ENCODE measurements at regions not wholly inside any gene's neighbourhood (a gene's known extent, or its start where the extent isn't known, plus 50 kb on each side); places are given as distances from the start of the nearest gene placed in this dataset.
"Not testable (repeated sequence)": the region's sequence is repeated elsewhere in the genome, so short reads cannot be mapped to it uniquely, and the experiment has no call there.

DNA sequence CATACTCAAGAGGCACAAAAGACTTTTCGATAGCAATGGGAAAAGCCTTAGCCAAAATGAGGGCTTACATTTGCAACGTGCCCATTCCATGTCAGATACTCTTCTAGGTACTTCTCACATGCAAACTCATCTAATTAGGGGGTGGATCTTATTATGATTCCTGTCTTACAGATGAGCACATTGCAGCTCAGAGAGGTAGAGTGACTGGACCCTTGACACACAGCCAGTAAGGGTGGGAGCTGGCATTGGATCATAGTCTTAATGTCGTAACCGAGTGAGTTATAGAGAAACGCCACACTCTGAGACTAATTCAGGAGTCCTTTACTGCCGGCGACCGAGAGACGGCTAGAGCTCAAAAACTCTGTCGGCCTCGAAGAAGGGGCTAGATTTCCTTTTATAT, 78.8 kb upstream of the GRIN2A start:
- FAIRE-seq (no peak), DNase-seq (ENCODE audit: low read depth, low spot score) (no peak)
- H3K27me3 ChIP-seq (ENCODE audit: control insufficient read depth, extremely low read depth, insufficient read depth, low read length), result no peaks in the 10 kb centered on the region
- H3K4me3 ChIP-seq (ENCODE audit: control insufficient read depth in 2 of 3, extremely low read depth in 1 of 3, insufficient read depth in 2 of 3, low read depth in 1 of 3, low read length in 3 of 3), result no peak overlapping the region
- no peak overlapping the region for H2AFZ ChIP-seq (ENCODE audit: control insufficient read depth, low read length)
- H3K9ac ChIP-seq (ENCODE audit: control insufficient read depth, extremely low read depth, insufficient read depth, low read length), result no peak overlapping the region
- H4K20me1 ChIP-seq (ENCODE audit: control insufficient read depth, extremely low read depth, insufficient read depth, low read length), result no peaks in the 10 kb centered on the region
- no peaks in the 10 kb centered on the region for H3K9me1 ChIP-seq (ENCODE audit: control insufficient read depth, extremely low read depth, insufficient read depth, low read length)
- no peaks in the 10 kb centered on the region for H3K36me3 ChIP-seq (ENCODE audit: control insufficient read depth in 2 of 2, extremely low read depth in 1 of 2, insufficient read depth in 2 of 2, low read length in 2 of 2)
- H3K4me1 ChIP-seq (ENCODE audit: control insufficient read depth, extremely low read depth, insufficient read depth, low read length), result peaks cover 3% of the 10 kb centered on the region
- H3K79me2 ChIP-seq (ENCODE audit: control insufficient read depth, insufficient read depth, low read length), result no peaks in the 10 kb centered on the region
- no peak overlapping the region for H3K4me2 ChIP-seq (ENCODE audit: control insufficient read depth, extremely low read depth, insufficient read depth, low read depth, low read length)
- TF ChIP-seq, protein P1, sequence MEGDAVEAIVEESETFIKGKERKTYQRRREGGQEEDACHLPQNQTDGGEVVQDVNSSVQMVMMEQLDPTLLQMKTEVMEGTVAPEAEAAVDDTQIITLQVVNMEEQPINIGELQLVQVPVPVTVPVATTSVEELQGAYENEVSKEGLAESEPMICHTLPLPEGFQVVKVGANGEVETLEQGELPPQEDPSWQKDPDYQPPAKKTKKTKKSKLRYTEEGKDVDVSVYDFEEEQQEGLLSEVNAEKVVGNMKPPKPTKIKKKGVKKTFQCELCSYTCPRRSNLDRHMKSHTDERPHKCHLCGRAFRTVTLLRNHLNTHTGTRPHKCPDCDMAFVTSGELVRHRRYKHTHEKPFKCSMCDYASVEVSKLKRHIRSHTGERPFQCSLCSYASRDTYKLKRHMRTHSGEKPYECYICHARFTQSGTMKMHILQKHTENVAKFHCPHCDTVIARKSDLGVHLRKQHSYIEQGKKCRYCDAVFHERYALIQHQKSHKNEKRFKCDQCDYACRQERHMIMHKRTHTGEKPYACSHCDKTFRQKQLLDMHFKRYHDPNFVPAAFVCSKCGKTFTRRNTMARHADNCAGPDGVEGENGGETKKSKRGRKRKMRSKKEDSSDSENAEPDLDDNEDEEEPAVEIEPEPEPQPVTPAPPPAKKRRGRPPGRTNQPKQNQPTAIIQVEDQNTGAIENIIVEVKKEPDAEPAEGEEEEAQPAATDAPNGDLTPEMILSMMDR (optimal IDR thresholded peaks at IDR 0.05 in 1 of 3, IDR thresholded peaks at IDR 0.05 in 1 of 3, conservative IDR thresholded peaks at IDR 0.05 in 1 of 3; ENCODE audit: extremely low read depth in 1 of 3, insufficient read depth in 2 of 3, low read length in 3 of 3), result no peak
- no peak for TF ChIP-seq EZH2 (IDR thresholded peaks at IDR 0.05; ENCODE audit: low read length)
- H3K9me3 ChIP-seq (ENCODE audit: control insufficient read depth, low read depth, low read length), result no peaks in the 10 kb centered on the region
- dilution Hi-C loops (cut with MboI; ENCODE audit: extremely low pct_ligation_motif_present, low sequenced_read_pairs), result no loop called here
- no peak overlapping the region for H3K27ac ChIP-seq (ENCODE audit: control insufficient read depth, insufficient read depth, low read length)

DNA sequence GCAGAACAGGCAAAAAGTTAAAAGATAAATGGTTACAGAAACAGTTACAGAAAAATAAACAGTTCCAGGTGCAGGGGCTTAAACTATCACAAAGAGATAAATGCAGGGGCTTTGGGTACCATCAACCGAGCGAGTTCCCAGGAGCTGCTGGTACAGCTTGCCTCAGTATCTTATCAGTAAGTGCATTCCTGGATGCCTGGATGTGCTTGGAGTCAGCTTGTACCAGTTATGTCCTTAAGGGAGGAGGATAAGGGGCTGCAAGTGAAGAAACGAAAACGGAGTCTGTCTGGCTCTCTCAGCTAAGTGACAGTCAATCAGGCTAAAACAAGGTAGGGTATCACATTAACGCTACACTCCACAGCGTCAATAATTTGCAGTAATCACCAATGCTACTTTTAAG, 79.3 kb upstream of the GRIN2A start:
- H3K27me3 ChIP-seq (ENCODE audit: control insufficient read depth, extremely low read depth, insufficient read depth, low read length); H3K79me2 ChIP-seq (ENCODE audit: control insufficient read depth, insufficient read depth, low read length); H3K9ac ChIP-seq (ENCODE audit: control insufficient read depth, extremely low read depth, insufficient read depth, low read length); H4K20me1 ChIP-seq (ENCODE audit: control insufficient read depth, extremely low read depth, insufficient read depth, low read length); H3K4me3 ChIP-seq (ENCODE audit: control insufficient read depth in 2 of 3, extremely low read depth in 1 of 3, insufficient read depth in 2 of 3, low read depth in 1 of 3, low read length in 3 of 3); FAIRE-seq; H2AFZ ChIP-seq (ENCODE audit: control insufficient read depth, low read length); H3K4me1 ChIP-seq (ENCODE audit: control insufficient read depth, extremely low read depth, insufficient read depth, low read length); H3K4me2 ChIP-seq (ENCODE audit: control insufficient read depth, extremely low read depth, insufficient read depth, low read depth, low read length); H3K9me3 ChIP-seq (ENCODE audit: control insufficient read depth, low read depth, low read length); DNase-seq (ENCODE audit: low read depth, low spot score); H3K27ac ChIP-seq (ENCODE audit: control insufficient read depth, insufficient read depth, low read length); dilution Hi-C loops (cut with MboI; ENCODE audit: extremely low pct_ligation_motif_present, low sequenced_read_pairs); H3K9me1 ChIP-seq (ENCODE audit: control insufficient read depth, extremely low read depth, insufficient read depth, low read length); H3K36me3 ChIP-seq (ENCODE audit: control insufficient read depth in 2 of 2, extremely low read depth in 1 of 2, insufficient read depth in 2 of 2, low read length in 2 of 2): not testable (repeated sequence)

DNA sequence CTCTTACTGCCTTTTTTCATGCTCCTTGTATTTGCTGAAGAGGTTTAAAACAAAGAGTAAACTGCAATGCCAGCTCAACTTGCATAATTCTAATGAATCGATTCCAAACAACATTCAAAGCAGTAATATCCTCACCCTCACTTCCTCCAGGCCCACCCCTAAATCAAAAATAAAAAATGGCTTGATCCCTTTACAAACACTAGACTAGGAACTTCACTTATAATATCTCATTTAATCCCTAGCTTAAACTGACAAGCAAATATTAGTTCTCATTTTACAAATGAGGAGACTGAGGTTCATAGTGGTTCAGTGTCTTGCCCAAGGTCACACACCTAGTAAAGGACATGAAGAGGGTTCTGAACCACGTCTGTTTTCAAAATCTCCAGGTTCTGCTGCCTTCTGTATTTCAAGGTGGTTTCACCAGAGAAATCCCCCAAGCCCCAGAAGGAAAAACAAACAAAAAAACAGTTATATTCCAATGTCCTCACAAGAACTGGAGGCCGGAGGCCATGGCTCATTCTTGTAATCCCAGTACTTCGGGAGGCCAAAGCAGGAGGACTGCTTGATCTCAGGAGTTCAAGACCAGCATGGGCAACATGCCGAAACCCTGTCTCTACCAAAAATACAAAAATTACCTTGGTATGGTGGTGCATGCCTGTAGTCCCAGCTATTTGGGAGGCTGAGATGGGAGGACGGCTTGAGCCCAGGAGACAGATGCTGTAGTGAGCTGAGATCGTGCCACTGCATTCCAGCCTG, 80.3 kb upstream of the GRIN2A start:
- H3K4me1 ChIP-seq (ENCODE audit: control insufficient read depth, extremely low read depth, insufficient read depth, low read length), result no peaks in the 10 kb centered on the region
- no peak overlapping the region for H2AFZ ChIP-seq (ENCODE audit: control insufficient read depth, low read length)
- H3K27ac ChIP-seq (ENCODE audit: control insufficient read depth, insufficient read depth, low read length), result no peak overlapping the region
- H3K4me3 ChIP-seq (ENCODE audit: control insufficient read depth in 2 of 3, extremely low read depth in 1 of 3, insufficient read depth in 2 of 3, low read depth in 1 of 3, low read length in 3 of 3), result no peak overlapping the region
- H3K9ac ChIP-seq (ENCODE audit: control insufficient read depth, extremely low read depth, insufficient read depth, low read length), result no peak overlapping the region
- H3K4me2 ChIP-seq (ENCODE audit: control insufficient read depth, extremely low read depth, insufficient read depth, low read depth, low read length), result no peak overlapping the region
- dilution Hi-C loops (cut with MboI; ENCODE audit: extremely low pct_ligation_motif_present, low sequenced_read_pairs), result no loop called here
- H4K20me1 ChIP-seq (ENCODE audit: control insufficient read depth, extremely low read depth, insufficient read depth, low read length), result no peaks in the 10 kb centered on the region
- no peaks in the 10 kb centered on the region for H3K9me1 ChIP-seq (ENCODE audit: control insufficient read depth, extremely low read depth, insufficient read depth, low read length)
- H3K27me3 ChIP-seq (ENCODE audit: control insufficient read depth, extremely low read depth, insufficient read depth, low read length), result no peaks in the 10 kb centered on the region
- TF ChIP-seq EZH2 (IDR thresholded peaks at IDR 0.05; ENCODE audit: low read length), result no peak
- TF ChIP-seq, protein P1 (optimal IDR thresholded peaks at IDR 0.05 in 1 of 3, IDR thresholded peaks at IDR 0.05 in 1 of 3, conservative IDR thresholded peaks at IDR 0.05 in 1 of 3; ENCODE audit: extremely low read depth in 1 of 3, insufficient read depth in 2 of 3, low read length in 3 of 3), result no peak
- H3K79me2 ChIP-seq (ENCODE audit: control insufficient read depth, insufficient read depth, low read length), result no peaks in the 10 kb centered on the region
- no peak for FAIRE-seq
- H3K9me3 ChIP-seq (ENCODE audit: control insufficient read depth, low read depth, low read length), result no peaks in the 10 kb centered on the region
- DNase-seq (ENCODE audit: low read depth, low spot score), result no peak
- H3K36me3 ChIP-seq (ENCODE audit: control insufficient read depth in 2 of 2, extremely low read depth in 1 of 2, insufficient read depth in 2 of 2, low read length in 2 of 2), result no peaks in the 10 kb centered on the region

Measured in keratinocyte (primary cell).